HCT116 (cell line): ENCODE measurements at regions not wholly inside any gene's neighbourhood (a gene's known extent, or its start where the extent isn't known, plus 50 kb on each side); places are given as distances from the start of the nearest gene placed in this dataset.

Experiments
- ATAC-seq: fragments of 200-7000 bp; cut with Tn5 transposase; 2 replicates; pipeline ENCODE4 v1.9.1; 2020; ENCODE audit warnings: mild to moderate bottlenecking, moderate library complexity
- BruUV-seq: library from RNA; stranded (reverse); fragments of 400-500 nt; replicated peaks from 2 replicates; lab custom pipeline; 2021; lab: Mats Ljungman, UMichigan
- CTCF ChIA-PET: fragments of 300-600 bp; sonication (Branson Sonifier 250); formaldehyde crosslinking; loops from one replicate; lab custom pipeline; 2021; ENCODE audit warnings: antibody characterized with exemption; lab: Charles Lee
- POLR2A ChIA-PET: fragments of 300-600, 350-600 bp; sonication (Branson Sonifier 250); formaldehyde crosslinking; loops from one replicate; lab custom pipeline; 2021; ENCODE audit warnings: antibody characterized with exemption; lab: Charles Lee
- RAD21 ChIA-PET, 2 experiments: fragments of 300-600 bp; sonication (Branson Sonifier 250); formaldehyde crosslinking; loops; one replicate each; lab custom pipeline; 2023; ENCODE audit warnings: low total read pairs in 2 of 2; ENCODE audit not compliant: uncharacterized antibody in 2 of 2, unreplicated experiment in 2 of 2, low non-redundant PET in 1 of 2; lab: Charles Lee
- DNase-seq: peaks from one replicate; pipeline ENCODE4 v3.0.0-alpha.2; 2010; ENCODE audit warnings: low read depth, low spot score
- H2AFZ ChIP-seq: fragments of 200-600 bp; shearing (Covaris generic), sonication (generic); 2 replicates; pipeline ENCODE4 v1.6.1; 2017; ENCODE audit warnings: low read depth, mixed run types, mixed read lengths, antibody characterized with exemption, low read length; ENCODE audit not compliant: poor library complexity, severe bottlenecking
- H3K27ac ChIP-seq: 2 replicates; pipeline ENCODE4 v1.5.1; 2012; ENCODE audit warnings: low read depth, low read length
- H3K27me3 ChIP-seq: fragments of 200-600 bp; sonication (generic); 2 replicates; pipeline ENCODE4 v1.6.1; 2016; ENCODE audit warnings: mixed run types, low read length, mixed read lengths; ENCODE audit not compliant: insufficient read depth
- H3K36me3 ChIP-seq, 2 experiments: fragments of 200-500 bp in 1 of 2; fragments of 200-600 bp in 1 of 2; sonication (Bioruptor generic) in 1 of 2; sonication (generic) in 1 of 2; 2 replicates each; pipeline versions ENCODE4 v1.5.1 to v1.6.1; 2014 to 2016; ENCODE audit warnings: low read length in 2 of 2, inconsistent platforms in 1 of 2, mixed read lengths in 1 of 2, mixed run types in 1 of 2; ENCODE audit not compliant: insufficient read depth in 2 of 2, control insufficient read depth in 1 of 2
- H3K4me1 ChIP-seq, 2 experiments: fragments of 200-600 bp in 1 of 2; sonication (generic) in 1 of 2; 2 replicates each; pipeline versions ENCODE4 v1.5.1 to v1.6.1; 2012 to 2017; ENCODE audit warnings: low read length in 2 of 2, inconsistent platforms in 1 of 2, mild to moderate bottlenecking in 1 of 2, mixed read lengths in 1 of 2, mixed run types in 1 of 2, moderate library complexity in 1 of 2; ENCODE audit not compliant: insufficient read depth in 2 of 2, control insufficient read depth in 1 of 2
- H3K4me2 ChIP-seq: fragments of 200-600 bp; sonication (generic); 2 replicates; pipeline ENCODE4 v1.6.1; 2017; ENCODE audit warnings: mixed run types, low read length, mixed read lengths
- H3K4me3 ChIP-seq, 2 experiments: fragments of 200-600 bp in 1 of 2; sonication (generic) in 1 of 2; replicated peaks in 1 of 2; 2 replicates each; pipeline ENCODE4 v1.5.1; 2011 to 2016; ENCODE audit warnings: low read length in 2 of 2, control low read depth in 1 of 2, low read depth in 1 of 2, mild to moderate bottlenecking in 1 of 2, mixed read lengths in 1 of 2, mixed run types in 1 of 2
- H3K79me2 ChIP-seq: fragments of 200-600 bp; sonication (generic); 2 replicates; pipeline ENCODE4 v1.6.1; 2017; ENCODE audit warnings: mild to moderate bottlenecking, mixed run types, low read length, moderate library complexity, mixed read lengths; ENCODE audit not compliant: insufficient read depth
- H3K9ac ChIP-seq: fragments of 200-600 bp; sonication (generic); 2 replicates; pipeline ENCODE4 v1.6.1; 2016; ENCODE audit warnings: low read length, mixed read lengths
- H3K9me2 ChIP-seq: fragments of 200-600 bp; sonication (generic), shearing (Covaris generic); 2 replicates; pipeline ENCODE4 v1.6.1; 2017; ENCODE audit warnings: mixed run types, mild to moderate bottlenecking, moderate library complexity; ENCODE audit not compliant: insufficient read depth
- H3K9me3 ChIP-seq, 2 experiments: fragments of 200-500 bp in 1 of 2; fragments of 200-600 bp in 1 of 2; sonication (Bioruptor generic) in 1 of 2; sonication (generic) in 1 of 2; 2 replicates each; pipeline ENCODE4 v1.6.1; 2014 to 2017; ENCODE audit warnings: low read length in 2 of 2, mixed read lengths in 2 of 2, inconsistent platforms in 1 of 2, low read depth in 1 of 2, mild to moderate bottlenecking in 1 of 2, mixed run types in 1 of 2, moderate library complexity in 1 of 2; ENCODE audit not compliant: control insufficient read depth in 1 of 2, insufficient read depth in 1 of 2
- H4K20me1 ChIP-seq: fragments of 200-600 bp; sonication (generic), shearing (Covaris generic); 2 replicates; pipeline ENCODE4 v1.6.1; 2017; ENCODE audit warnings: mixed run types, mild to moderate bottlenecking, moderate library complexity; ENCODE audit not compliant: insufficient read depth
- CBX3 ChIP-seq: IDR thresholded peaks from 2 replicates; pipeline ENCODE4 v1.6.1; 2012; ENCODE audit warnings: low read depth
- CEBPB ChIP-seq: IDR thresholded peaks from 2 replicates; pipeline ENCODE4 v1.6.1; 2012; ENCODE audit warnings: low read depth
- EGR1 ChIP-seq: IDR thresholded peaks from 2 replicates; pipeline ENCODE4 v1.6.1; 2012; ENCODE audit warnings: low read depth
- ELF1 ChIP-seq: IDR thresholded peaks from 2 replicates; pipeline ENCODE4 v1.6.1; 2012; ENCODE audit warnings: low read depth, borderline replicate concordance
- EZH2phosphoT487 ChIP-seq: fragments of 200-600 bp; IDR thresholded peaks from 2 replicates; pipeline ENCODE4 v1.6.1; 2018; ENCODE audit warnings: antibody characterized with exemption, borderline replicate concordance
- FOSL1 ChIP-seq: IDR thresholded peaks from 2 replicates; pipeline ENCODE4 v1.6.1; 2012; ENCODE audit warnings: low read depth
- JUND ChIP-seq: IDR thresholded peaks from 2 replicates; pipeline ENCODE4 v1.6.1; 2012
- POLR2AphosphoS5 ChIP-seq: IDR thresholded peaks from 2 replicates; pipeline ENCODE4 v1.6.1; 2011; ENCODE audit warnings: mild to moderate bottlenecking, low read depth, low read length, moderate library complexity
- SIN3A ChIP-seq: IDR thresholded peaks from 2 replicates; pipeline ENCODE4 v1.6.1; 2012; ENCODE audit warnings: low read depth
- SP1 ChIP-seq: IDR thresholded peaks from 2 replicates; pipeline ENCODE4 v1.6.1; 2012; ENCODE audit warnings: low read depth
- SRF ChIP-seq: IDR thresholded peaks from 2 replicates; pipeline ENCODE4 v1.6.1; 2012; ENCODE audit warnings: low read depth
- ZFX ChIP-seq: fragments of 450-650 bp; IDR thresholded peaks from 2 replicates; pipeline ENCODE4 v1.6.1; 2017
- ZNF274 ChIP-seq: fragments of 200-500 bp; sonication (Bioruptor generic); IDR thresholded peaks from 2 replicates; pipeline ENCODE4 v1.6.1; 2014; ENCODE audit warnings: mild to moderate bottlenecking, low read depth, low read length, inconsistent platforms
- intact Hi-C: fragments of 100-400 bp; cut with micrococcal nuclease; formaldehyde crosslinking; loops from 2 replicates; pipeline ENCODE4 v1.10.0; 2022
- TF ChIP-seq, protein P1 (sequence below): IDR thresholded peaks from 2 replicates; pipeline ENCODE4 v1.6.1; 2012
- TF ChIP-seq, protein P2 (sequence below): IDR thresholded peaks from 2 replicates; pipeline ENCODE4 v1.6.1; 2011; ENCODE audit warnings: mild to moderate bottlenecking, low read length, moderate library complexity; ENCODE audit not compliant: insufficient replicate concordance; ENCODE audit errors: extremely low read depth
- TF ChIP-seq, protein P3 (sequence below): IDR thresholded peaks from 2 replicates; pipeline ENCODE4 v1.6.1; 2012

DNA sequence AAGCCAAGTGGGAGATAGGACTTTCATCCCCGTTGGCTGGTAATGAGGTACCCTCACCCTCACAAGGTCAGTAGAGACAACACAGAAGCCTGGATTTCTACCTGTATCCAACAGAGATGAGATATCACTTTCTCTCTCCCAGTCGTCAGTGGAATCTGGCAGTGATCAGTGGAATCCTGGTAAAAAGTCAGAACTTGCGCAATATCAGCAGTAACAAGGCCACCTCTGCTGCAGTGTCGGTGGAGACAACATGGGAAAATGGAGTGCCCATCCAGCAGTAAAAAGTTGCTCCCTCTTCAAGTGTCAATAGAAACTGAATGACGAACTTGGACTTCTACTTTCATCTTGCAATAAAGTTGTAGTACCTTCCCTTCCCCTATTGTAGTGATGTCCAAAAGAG, 615.9 kb downstream of the ETS1 start:
- Histone ChIP-seq H3K9me2 (no peaks in the 10 kb centered on the region), H3K27me3 (no peaks in the 10 kb centered on the region), H4K20me1 (no peaks in the 10 kb centered on the region), H3K4me2 (no peak overlapping the region), H3K79me2 (no peaks in the 10 kb centered on the region), H2AFZ (no peak overlapping the region), H3K27ac (no peak overlapping the region), H3K4me1 (no peaks in the 10 kb centered on the region), H3K4me3 (no peak overlapping the region), H3K9me3 (peaks cover 0 to 3% of the 10 kb centered on the region in 2 experiments; a peak in 1 of 4 replicates), H3K9ac (no peak overlapping the region), H3K36me3 (no peaks in the 10 kb centered on the region)
- intact Hi-C loops, result no loop called here
- CTCF ChIA-PET, result no interaction called here
- TF ChIP-seq SP1 (no peak), ZFX (no peak), ZNF274 (no peak), JUND (no peak), FOSL1 (no peak), CBX3 (no peak), EGR1 (no peak), SRF (no peak), ELF1 (no peak), EZH2phosphoT487 (no peak), POLR2AphosphoS5 (no peak), CEBPB (no peak), SIN3A (no peak)
- TF ChIP-seq, protein P1, sequence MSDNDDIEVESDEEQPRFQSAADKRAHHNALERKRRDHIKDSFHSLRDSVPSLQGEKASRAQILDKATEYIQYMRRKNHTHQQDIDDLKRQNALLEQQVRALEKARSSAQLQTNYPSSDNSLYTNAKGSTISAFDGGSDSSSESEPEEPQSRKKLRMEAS, result no peak
- TF ChIP-seq, protein P2, sequence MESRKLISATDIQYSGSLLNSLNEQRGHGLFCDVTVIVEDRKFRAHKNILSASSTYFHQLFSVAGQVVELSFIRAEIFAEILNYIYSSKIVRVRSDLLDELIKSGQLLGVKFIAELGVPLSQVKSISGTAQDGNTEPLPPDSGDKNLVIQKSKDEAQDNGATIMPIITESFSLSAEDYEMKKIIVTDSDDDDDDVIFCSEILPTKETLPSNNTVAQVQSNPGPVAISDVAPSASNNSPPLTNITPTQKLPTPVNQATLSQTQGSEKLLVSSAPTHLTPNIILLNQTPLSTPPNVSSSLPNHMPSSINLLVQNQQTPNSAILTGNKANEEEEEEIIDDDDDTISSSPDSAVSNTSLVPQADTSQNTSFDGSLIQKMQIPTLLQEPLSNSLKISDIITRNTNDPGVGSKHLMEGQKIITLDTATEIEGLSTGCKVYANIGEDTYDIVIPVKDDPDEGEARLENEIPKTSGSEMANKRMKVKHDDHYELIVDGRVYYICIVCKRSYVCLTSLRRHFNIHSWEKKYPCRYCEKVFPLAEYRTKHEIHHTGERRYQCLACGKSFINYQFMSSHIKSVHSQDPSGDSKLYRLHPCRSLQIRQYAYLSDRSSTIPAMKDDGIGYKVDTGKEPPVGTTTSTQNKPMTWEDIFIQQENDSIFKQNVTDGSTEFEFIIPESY, result no peak
- TF ChIP-seq, protein P3, sequence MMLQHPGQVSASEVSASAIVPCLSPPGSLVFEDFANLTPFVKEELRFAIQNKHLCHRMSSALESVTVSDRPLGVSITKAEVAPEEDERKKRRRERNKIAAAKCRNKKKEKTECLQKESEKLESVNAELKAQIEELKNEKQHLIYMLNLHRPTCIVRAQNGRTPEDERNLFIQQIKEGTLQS, result no peak
- BruUV-seq, result no TSS peak
- POLR2A ChIA-PET, result no interaction called here
- DNase-seq, result no peak
- no peak for ATAC-seq
- RAD21 ChIA-PET, result no interaction called here
